ENCODE measurements at regions not wholly inside any gene's neighbourhood (a gene's known extent, or its start where the extent isn't known, plus 50 kb on each side); places are given as distances from the start of the nearest gene placed in this dataset.

- no peak for TF ChIP-seq POLR2A (IDR thresholded peaks at IDR 0.05)
- TF ChIP-seq CTCF (IDR thresholded peaks at IDR 0.05): no peak
- TF ChIP-seq POLR2AphosphoS5 (IDR thresholded peaks at IDR 0.05): no peak
Measured at GRCh38 chr4:129415004-129415403, 319.1 kb downstream of the C4orf33 start.
